ENCODE measurements at regions not wholly inside any gene's neighbourhood (a gene's known extent, or its start where the extent isn't known, plus 50 kb on each side); places are given as distances from the start of the nearest gene placed in this dataset.
"Not testable (repeated sequence)": the region's sequence is repeated elsewhere in the genome, so short reads cannot be mapped to it uniquely, and the experiment has no call there.

GRCh38 chr5:93990504-93991070, 249.2 kb upstream of the POU5F2 start:
- in situ Hi-C loops (cut with HindIII; ENCODE audit: low sequenced_read_pairs) = no loop called here
- DNase-seq (ENCODE audit: low read depth) = no peak
- no peak overlapping the region for H3K4me3 ChIP-seq (ENCODE audit: low read depth, low read length)
- no peak for TF ChIP-seq CTCF (IDR thresholded peaks at IDR 0.05; ENCODE audit: low read depth, low read length, missing control alignments)

- DNase-seq (ENCODE audit: low read depth); in situ Hi-C loops (cut with HindIII; ENCODE audit: low sequenced_read_pairs); H3K4me3 ChIP-seq (ENCODE audit: low read depth, low read length): not testable (repeated sequence)
Observed at GRCh38 chr5:93985940-93986570, 244.7 kb upstream of the POU5F2 start.

DNA sequence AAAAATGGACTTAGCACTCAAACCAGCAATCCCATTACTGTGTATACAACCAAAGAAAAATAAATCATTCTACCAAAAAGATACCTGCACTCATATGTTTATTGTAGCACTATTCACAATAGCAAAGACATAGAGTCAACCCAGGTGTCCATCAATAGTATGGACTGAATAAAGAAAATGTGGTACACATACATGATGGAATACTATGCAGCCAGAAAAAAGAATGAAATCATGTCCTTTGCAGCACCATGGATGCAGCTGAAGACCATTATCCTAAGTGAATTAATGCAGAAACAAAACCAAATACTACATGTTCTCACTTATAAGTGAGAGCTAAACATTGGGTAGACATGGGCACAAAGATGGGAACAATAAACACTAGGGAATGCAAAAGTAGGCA, 236.8 kb upstream of the POU5F2 start:
- no peak for TF ChIP-seq CTCF (IDR thresholded peaks at IDR 0.05; ENCODE audit: low read depth, low read length, missing control alignments)
- no peak for DNase-seq (ENCODE audit: low read depth)
- no peak overlapping the region for H3K4me3 ChIP-seq (ENCODE audit: low read depth, low read length)
- in situ Hi-C loops (cut with HindIII; ENCODE audit: low sequenced_read_pairs) = no loop called here

DNA sequence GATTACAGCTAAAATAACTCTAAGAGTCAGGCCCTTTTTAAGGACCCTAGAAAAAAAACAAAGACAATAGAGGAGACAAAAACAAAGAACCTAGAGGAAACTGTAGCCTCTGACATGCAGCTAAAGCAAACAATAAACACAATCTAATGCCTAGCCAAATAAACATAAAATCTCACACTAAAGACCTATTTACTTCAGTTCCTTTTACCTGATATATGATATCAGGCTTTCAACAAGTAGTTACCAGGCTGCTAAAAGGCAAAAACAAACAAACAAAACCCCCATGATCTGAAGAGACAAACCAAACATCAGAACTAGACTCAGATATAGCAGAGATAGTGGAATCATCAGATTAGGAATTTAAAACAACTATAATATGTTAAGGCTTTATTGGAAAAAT, 226.5 kb upstream of the POU5F2 start:
- in situ Hi-C loops (cut with HindIII; ENCODE audit: low sequenced_read_pairs) = no loop called here
- TF ChIP-seq CTCF (IDR thresholded peaks at IDR 0.05; ENCODE audit: low read depth, low read length, missing control alignments) = no peak
- no peak overlapping the region for H3K4me3 ChIP-seq (ENCODE audit: low read depth, low read length)

GRCh38 chr5:93964421-93964820, 223.0 kb upstream of the POU5F2 start:
- no peak overlapping the region for H3K4me3 ChIP-seq (ENCODE audit: low read depth, low read length)
- in situ Hi-C loops (cut with HindIII; ENCODE audit: low sequenced_read_pairs) = no loop called here
- no peak for TF ChIP-seq CTCF (IDR thresholded peaks at IDR 0.05; ENCODE audit: low read depth, low read length, missing control alignments)
- no peak for DNase-seq (ENCODE audit: low read depth)

More for the DNA sequence above, 226.5 kb upstream of the POU5F2 start:
- no peak for DNase-seq (ENCODE audit: low read depth)

GRCh38 chr5:93960042-93960441, 218.6 kb upstream of the POU5F2 start:
- H3K4me3 ChIP-seq (ENCODE audit: low read depth, low read length) = no peak overlapping the region
- DNase-seq (ENCODE audit: low read depth) = no peak
- in situ Hi-C loops (cut with HindIII; ENCODE audit: low sequenced_read_pairs) = no loop called here
- TF ChIP-seq CTCF (IDR thresholded peaks at IDR 0.05; ENCODE audit: low read depth, low read length, missing control alignments) = no peak

- no peak for TF ChIP-seq CTCF (IDR thresholded peaks at IDR 0.05; ENCODE audit: low read depth, low read length, missing control alignments)
- in situ Hi-C loops (cut with HindIII; ENCODE audit: low sequenced_read_pairs) = no loop called here
- no peak overlapping the region for H3K4me3 ChIP-seq (ENCODE audit: low read depth, low read length)
- DNase-seq (ENCODE audit: low read depth) = no peak
Observed at GRCh38 chr5:93956006-93956405, 214.6 kb upstream of the POU5F2 start.

All from astrocyte of the cerebellum (primary cell).